SK-N-SH treated with all-trans-retinoic acid at 6 μM for 48 hours (cell line): ENCODE measurements at regions not wholly inside any gene's neighbourhood (a gene's known extent, or its start where the extent isn't known, plus 50 kb on each side); places are given as distances from the start of the nearest gene placed in this dataset.
"Not testable (repeated sequence)": the region's sequence is repeated elsewhere in the genome, so short reads cannot be mapped to it uniquely, and the experiment has no call there.

Experiments
- ATAC-seq: fragments of 200-7000 bp; cut with Tn5 transposase; 3 replicates; pipeline ENCODE4 v1.9.1; 2020; ENCODE audit warnings: mild to moderate bottlenecking, moderate library complexity
- BACH2 ChIP-seq: fragments of 250-450 bp; sonication (Bioruptor Pico); IDR thresholded peaks from 2 replicates; pipeline ENCODE4 v1.9.0; 2021; ENCODE audit warnings: mild to moderate bottlenecking, borderline replicate concordance
- CSDC2 ChIP-seq: fragments of 250-450 bp; sonication (Bioruptor Pico); IDR thresholded peaks from 2 replicates; pipeline ENCODE4 v1.5.0; 2020; ENCODE audit warnings: mild to moderate bottlenecking, moderate library complexity
- ESRRG ChIP-seq: fragments of 250-450 bp; sonication (Bioruptor Pico); IDR thresholded peaks from 2 replicates; pipeline ENCODE4 v1.6.1; 2021; ENCODE audit warnings: mild to moderate bottlenecking
- ISL1 ChIP-seq: fragments of 250-450 bp; sonication (Bioruptor Pico); IDR thresholded peaks from 2 replicates; pipeline ENCODE4 v2.1.2; 2022; ENCODE audit warnings: mild to moderate bottlenecking, moderate library complexity
- PPARA ChIP-seq: fragments of 250-450 bp; sonication (Bioruptor Pico); IDR thresholded peaks from 2 replicates; pipeline ENCODE4 v1.5.0; 2020; ENCODE audit warnings: mild to moderate bottlenecking, borderline replicate concordance
- RARB ChIP-seq: fragments of 250-450 bp; sonication (Bioruptor Pico); IDR thresholded peaks from 2 replicates; pipeline ENCODE4 v1.8.0; 2021; ENCODE audit warnings: mild to moderate bottlenecking, moderate library complexity
- SNAI2 ChIP-seq: fragments of 250-450 bp; sonication (Bioruptor Pico); IDR thresholded peaks from 2 replicates; pipeline ENCODE4 v1.5.0; 2020; ENCODE audit warnings: mild to moderate bottlenecking, moderate library complexity
- ZC3H10 ChIP-seq: fragments of 250-450 bp; sonication (Bioruptor Pico); IDR thresholded peaks from 2 replicates; pipeline ENCODE4 v1.5.1; 2021; ENCODE audit warnings: mild to moderate bottlenecking, moderate library complexity
- ZFP3 ChIP-seq: fragments of 250-450 bp; sonication (Bioruptor Pico); IDR thresholded peaks from 2 replicates; pipeline ENCODE4 v1.5.0; 2020; ENCODE audit warnings: mild to moderate bottlenecking, moderate library complexity
- ZNF565 ChIP-seq: fragments of 450-650 bp; formaldehyde crosslinking; conservative IDR thresholded peaks from 2 replicates; pipeline ENCODE4 v1.5.0; 2020; ENCODE audit warnings: low read depth, mild to moderate bottlenecking, moderate library complexity
- ZNF70 ChIP-seq: fragments of 450-650 bp; formaldehyde crosslinking; IDR thresholded peaks from 2 replicates; pipeline ENCODE4 v1.5.0; 2020; ENCODE audit warnings: mild to moderate bottlenecking, moderate library complexity
- ZNF8 ChIP-seq: fragments of 450-650 bp; formaldehyde crosslinking; IDR thresholded peaks from 2 replicates; pipeline ENCODE4 v1.5.0; 2020; ENCODE audit warnings: mild to moderate bottlenecking, moderate library complexity
- TF ChIP-seq, protein P1 (sequence below): fragments of 250-450 bp; sonication (Bioruptor Pico); IDR thresholded peaks from 2 replicates; pipeline ENCODE4 v1.5.0; 2020; ENCODE audit warnings: mild to moderate bottlenecking, moderate library complexity
- TF ChIP-seq, protein P2 (sequence below): fragments of 250-450 bp; sonication (Bioruptor Pico); IDR thresholded peaks from 2 replicates; pipeline ENCODE4 v1.5.1; 2021; ENCODE audit warnings: mild to moderate bottlenecking, moderate library complexity
- TF ChIP-seq, protein P3 (sequence below): fragments of 250-450 bp; sonication (Bioruptor Pico); IDR thresholded peaks from 2 replicates; pipeline ENCODE4 v1.8.0; 2020; ENCODE audit warnings: mild to moderate bottlenecking, moderate library complexity, borderline replicate concordance

DNA sequence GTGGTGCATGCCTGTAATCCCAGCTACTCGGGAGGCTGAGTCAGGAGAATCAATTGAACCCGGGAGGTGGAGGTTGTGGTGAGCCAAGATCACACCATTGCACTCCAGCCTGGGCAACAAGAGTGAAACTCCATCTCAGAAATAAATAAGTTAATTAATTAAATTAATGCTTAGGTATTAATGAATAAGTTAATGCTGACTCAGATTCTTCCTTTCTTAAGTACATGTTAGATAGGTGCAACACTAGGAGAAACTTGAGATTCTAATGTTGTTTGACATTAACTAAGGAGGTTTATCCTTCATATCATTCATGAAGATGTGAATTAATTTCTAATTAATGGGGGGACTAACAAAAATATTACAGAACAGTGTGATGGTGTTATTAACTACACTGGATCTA lies 812.6 kb upstream of the SPRY2 start:
- no peak for ATAC-seq
- TF ChIP-seq, protein P1, sequence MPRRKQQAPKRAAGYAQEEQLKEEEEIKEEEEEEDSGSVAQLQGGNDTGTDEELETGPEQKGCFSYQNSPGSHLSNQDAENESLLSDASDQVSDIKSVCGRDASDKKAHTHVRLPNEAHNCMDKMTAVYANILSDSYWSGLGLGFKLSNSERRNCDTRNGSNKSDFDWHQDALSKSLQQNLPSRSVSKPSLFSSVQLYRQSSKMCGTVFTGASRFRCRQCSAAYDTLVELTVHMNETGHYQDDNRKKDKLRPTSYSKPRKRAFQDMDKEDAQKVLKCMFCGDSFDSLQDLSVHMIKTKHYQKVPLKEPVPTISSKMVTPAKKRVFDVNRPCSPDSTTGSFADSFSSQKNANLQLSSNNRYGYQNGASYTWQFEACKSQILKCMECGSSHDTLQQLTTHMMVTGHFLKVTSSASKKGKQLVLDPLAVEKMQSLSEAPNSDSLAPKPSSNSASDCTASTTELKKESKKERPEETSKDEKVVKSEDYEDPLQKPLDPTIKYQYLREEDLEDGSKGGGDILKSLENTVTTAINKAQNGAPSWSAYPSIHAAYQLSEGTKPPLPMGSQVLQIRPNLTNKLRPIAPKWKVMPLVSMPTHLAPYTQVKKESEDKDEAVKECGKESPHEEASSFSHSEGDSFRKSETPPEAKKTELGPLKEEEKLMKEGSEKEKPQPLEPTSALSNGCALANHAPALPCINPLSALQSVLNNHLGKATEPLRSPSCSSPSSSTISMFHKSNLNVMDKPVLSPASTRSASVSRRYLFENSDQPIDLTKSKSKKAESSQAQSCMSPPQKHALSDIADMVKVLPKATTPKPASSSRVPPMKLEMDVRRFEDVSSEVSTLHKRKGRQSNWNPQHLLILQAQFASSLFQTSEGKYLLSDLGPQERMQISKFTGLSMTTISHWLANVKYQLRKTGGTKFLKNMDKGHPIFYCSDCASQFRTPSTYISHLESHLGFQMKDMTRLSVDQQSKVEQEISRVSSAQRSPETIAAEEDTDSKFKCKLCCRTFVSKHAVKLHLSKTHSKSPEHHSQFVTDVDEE (CRISPR knock-in tag): no peak
- no peak for TF ChIP-seq ESRRG (CRISPR knock-in tag)
- no peak for TF ChIP-seq BACH2 (CRISPR knock-in tag)
- TF ChIP-seq ZNF8 (CRISPR knock-in tag): no peak
- TF ChIP-seq ZFP3 (CRISPR knock-in tag): no peak
- TF ChIP-seq ISL1 (CRISPR knock-in tag): no peak
- TF ChIP-seq ZNF565 (CRISPR knock-in tag): no peak
- TF ChIP-seq RARB (CRISPR knock-in tag): no peak
- TF ChIP-seq, protein P2, sequence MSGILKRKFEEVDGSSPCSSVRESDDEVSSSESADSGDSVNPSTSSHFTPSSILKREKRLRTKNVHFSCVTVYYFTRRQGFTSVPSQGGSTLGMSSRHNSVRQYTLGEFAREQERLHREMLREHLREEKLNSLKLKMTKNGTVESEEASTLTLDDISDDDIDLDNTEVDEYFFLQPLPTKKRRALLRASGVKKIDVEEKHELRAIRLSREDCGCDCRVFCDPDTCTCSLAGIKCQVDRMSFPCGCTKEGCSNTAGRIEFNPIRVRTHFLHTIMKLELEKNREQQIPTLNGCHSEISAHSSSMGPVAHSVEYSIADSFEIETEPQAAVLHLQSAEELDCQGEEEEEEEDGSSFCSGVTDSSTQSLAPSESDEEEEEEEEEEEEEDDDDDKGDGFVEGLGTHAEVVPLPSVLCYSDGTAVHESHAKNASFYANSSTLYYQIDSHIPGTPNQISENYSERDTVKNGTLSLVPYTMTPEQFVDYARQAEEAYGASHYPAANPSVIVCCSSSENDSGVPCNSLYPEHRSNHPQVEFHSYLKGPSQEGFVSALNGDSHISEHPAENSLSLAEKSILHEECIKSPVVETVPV (CRISPR knock-in tag): no peak
- TF ChIP-seq ZC3H10 (CRISPR knock-in tag): no peak

DNA sequence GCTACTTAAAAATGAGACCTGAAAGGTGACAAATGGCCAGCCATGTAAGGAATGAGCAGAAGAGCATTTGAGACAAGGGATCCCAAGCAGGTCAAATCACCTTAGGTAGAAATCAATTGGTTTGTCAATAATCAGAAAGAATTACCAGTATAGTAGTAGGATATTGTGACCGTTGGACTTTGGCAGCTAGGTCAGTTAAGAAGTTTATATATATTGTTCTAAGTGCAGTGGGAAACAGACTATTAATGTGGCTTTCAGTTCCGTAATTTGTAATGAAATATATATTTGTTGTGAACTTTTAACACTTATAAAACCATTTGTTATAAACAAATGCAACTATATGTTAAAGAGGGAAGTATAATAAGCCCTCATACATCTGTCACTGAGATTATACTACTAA lies 807.9 kb upstream of the SPRY2 start:
- no peak for ATAC-seq
- TF ChIP-seq CSDC2: no peak

DNA sequence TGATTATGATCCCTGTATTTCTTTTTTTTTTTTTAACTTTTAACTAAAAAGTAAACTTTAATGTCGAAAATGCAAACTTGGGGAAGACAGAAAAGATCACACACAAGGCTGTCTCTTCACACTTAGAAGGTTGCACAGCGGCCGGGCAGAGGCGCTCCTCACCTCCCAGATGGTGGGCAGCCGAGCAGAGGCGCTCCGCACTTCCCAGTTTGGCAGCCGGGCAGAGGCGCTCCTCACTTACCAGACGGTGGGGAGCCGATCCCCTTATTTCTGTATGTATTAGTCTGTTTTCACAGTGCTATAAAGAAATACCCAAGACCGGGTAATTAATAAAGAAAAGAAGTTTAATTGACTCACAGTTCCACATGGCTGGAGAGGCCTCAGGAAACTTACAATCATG lies 805.6 kb upstream of the SPRY2 start:
- ATAC-seq: not testable (repeated sequence)

DNA sequence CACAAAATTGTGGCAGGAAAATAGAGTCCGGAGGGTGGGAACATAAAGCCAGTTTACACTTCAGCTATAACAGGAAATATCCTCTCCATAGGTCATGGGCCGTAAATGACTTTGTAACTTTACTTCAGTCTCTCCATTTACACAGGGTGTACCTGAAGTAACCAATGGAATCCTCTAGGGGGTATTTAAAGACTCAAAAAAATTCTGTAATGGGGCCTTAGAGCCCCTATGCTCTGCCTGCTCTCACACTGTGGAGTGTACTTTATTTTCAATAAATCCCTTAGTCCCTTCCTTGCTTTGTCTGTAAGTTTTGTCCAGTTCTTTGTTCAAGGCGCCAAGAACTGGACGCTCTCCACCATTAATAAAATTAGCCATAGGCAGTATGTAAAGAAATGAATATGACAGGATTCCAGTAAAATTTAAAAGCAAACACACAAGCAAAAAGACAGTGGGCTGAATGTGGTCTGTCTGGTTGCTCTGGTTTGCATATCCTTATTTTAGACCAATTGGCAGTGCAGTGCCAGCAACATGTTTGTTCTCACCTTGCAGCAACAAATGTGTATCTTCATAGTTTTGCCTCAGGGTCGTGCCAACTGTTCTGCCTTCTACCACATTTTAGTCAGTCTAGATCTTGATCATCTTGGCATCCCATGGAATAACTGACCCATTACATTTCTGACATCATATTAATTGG lies 801.5 kb upstream of the SPRY2 start:
- ATAC-seq: no peak
- no peak for TF ChIP-seq ZNF8 (CRISPR knock-in tag)
- no peak for TF ChIP-seq CSDC2
- TF ChIP-seq ZNF70 (CRISPR knock-in tag): no peak
- TF ChIP-seq PPARA (CRISPR knock-in tag): no peak
- no peak for TF ChIP-seq ZFP3 (CRISPR knock-in tag)
- no peak for TF ChIP-seq RARB (CRISPR knock-in tag)
- TF ChIP-seq, protein P3, sequence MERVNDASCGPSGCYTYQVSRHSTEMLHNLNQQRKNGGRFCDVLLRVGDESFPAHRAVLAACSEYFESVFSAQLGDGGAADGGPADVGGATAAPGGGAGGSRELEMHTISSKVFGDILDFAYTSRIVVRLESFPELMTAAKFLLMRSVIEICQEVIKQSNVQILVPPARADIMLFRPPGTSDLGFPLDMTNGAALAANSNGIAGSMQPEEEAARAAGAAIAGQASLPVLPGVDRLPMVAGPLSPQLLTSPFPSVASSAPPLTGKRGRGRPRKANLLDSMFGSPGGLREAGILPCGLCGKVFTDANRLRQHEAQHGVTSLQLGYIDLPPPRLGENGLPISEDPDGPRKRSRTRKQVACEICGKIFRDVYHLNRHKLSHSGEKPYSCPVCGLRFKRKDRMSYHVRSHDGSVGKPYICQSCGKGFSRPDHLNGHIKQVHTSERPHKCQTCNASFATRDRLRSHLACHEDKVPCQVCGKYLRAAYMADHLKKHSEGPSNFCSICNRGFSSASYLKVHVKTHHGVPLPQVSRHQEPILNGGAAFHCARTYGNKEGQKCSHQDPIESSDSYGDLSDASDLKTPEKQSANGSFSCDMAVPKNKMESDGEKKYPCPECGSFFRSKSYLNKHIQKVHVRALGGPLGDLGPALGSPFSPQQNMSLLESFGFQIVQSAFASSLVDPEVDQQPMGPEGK (CRISPR knock-in tag): no peak

DNA sequence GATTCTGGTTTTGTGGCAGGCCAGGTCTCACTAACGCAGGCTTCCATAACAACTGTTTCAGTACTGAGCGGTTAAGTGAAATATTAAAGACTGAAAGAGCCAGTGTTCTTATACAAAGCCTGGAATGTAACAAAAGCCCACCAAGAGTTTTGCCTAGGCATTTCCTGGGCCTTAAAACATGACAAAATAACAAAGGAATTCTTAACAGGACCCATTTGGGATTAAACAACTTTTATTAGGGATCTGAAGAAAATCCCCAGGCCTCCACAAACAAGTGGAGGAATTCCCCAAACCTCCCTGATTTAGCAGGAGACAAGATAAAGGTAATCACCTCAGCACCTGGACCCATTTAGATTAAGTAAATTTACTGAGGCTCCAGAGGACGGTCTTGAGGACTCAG lies 799.7 kb upstream of the SPRY2 start:
- no peak for ATAC-seq
- TF ChIP-seq, protein P1 (CRISPR knock-in tag): no peak
- TF ChIP-seq ISL1 (CRISPR knock-in tag) (no peak), ESRRG (CRISPR knock-in tag) (no peak), CSDC2 (no peak), BACH2 (CRISPR knock-in tag) (no peak), SNAI2 (CRISPR knock-in tag) (no peak)
- TF ChIP-seq, protein P3 (CRISPR knock-in tag): no peak
- TF ChIP-seq, all 23 proteins: peak for 0
